ENCODE measurements at regions not wholly inside any gene's neighbourhood (a gene's known extent, or its start where the extent isn't known, plus 50 kb on each side); places are given as distances from the start of the nearest gene placed in this dataset. TPM values are rescaled to one million over a fixed set of nuclear protein-coding genes. Genes with fewer than 3 reads are reported as not detected.

Small RNA genes lying in the stretch of these regions (small RNA-seq; reads per million reads assigned to genes)
- gene MIR1202, result not detected
- not detected for gene RNU7-152P
- 0.14 reads per million for gene SNORD28B
